Liver (tissue), 8 donors: ENCODE measurements at regions not wholly inside any gene's neighbourhood (a gene's known extent, or its start where the extent isn't known, plus 50 kb on each side); places are given as distances from the start of the nearest gene placed in this dataset.

Experiments used
- DNase-seq: peaks from one replicate; pipeline ENCODE4 v3.0.0-alpha.2; 2017; ENCODE audit warnings: low spot score
- H3K27ac ChIP-seq, 2 donors: one replicate each; pipeline ENCODE4 v1.7.0; 2013; ENCODE audit warnings: inconsistent platforms in 2 of 2, low read length in 2 of 2, control low read depth in 1 of 2, low read depth in 1 of 2, mild to moderate bottlenecking in 1 of 2
- H3K27me3 ChIP-seq, 4 donors: one replicate each; pipeline versions ENCODE4 v1.6.1 to v1.7.0; 2013; ENCODE audit warnings: low read length in 3 of 4, inconsistent platforms in 1 of 4, mild to moderate bottlenecking in 1 of 4, moderate library complexity in 1 of 4; ENCODE audit not compliant: control insufficient read depth in 4 of 4, insufficient read depth in 4 of 4
- H3K36me3 ChIP-seq, 4 donors: one replicate each; pipeline versions ENCODE4 v1.6.1 to v1.7.0; 2013; ENCODE audit warnings: low read length in 3 of 4, mild to moderate bottlenecking in 3 of 4, low read depth in 1 of 4, moderate library complexity in 1 of 4; ENCODE audit not compliant: control insufficient read depth in 4 of 4, insufficient read depth in 3 of 4
- H3K4me1 ChIP-seq, 4 donors: one replicate each; pipeline versions ENCODE4 v1.6.1 to v1.7.0; 2013; ENCODE audit warnings: low read length in 3 of 4, mild to moderate bottlenecking in 3 of 4, moderate library complexity in 1 of 4; ENCODE audit not compliant: control insufficient read depth in 4 of 4, insufficient read depth in 4 of 4
- H3K4me3 ChIP-seq, 3 donors: one replicate each; pipeline versions ENCODE4 v1.6.1 to v1.7.0; 2013; ENCODE audit warnings: low read length in 3 of 3, control low read depth in 1 of 3, low read depth in 1 of 3, mild to moderate bottlenecking in 1 of 3
- H3K9ac ChIP-seq, 2 donors: one replicate each; pipeline ENCODE4 v1.7.0; 2013; ENCODE audit warnings: low read length in 2 of 2, mild to moderate bottlenecking in 2 of 2, moderate library complexity in 2 of 2, control low read depth in 1 of 2, low read depth in 1 of 2
- H3K9me3 ChIP-seq, 4 donors: one replicate each; pipeline versions ENCODE4 v1.6.1 to v1.7.0; 2013; ENCODE audit warnings: low read length in 3 of 4; ENCODE audit not compliant: control insufficient read depth in 4 of 4
- ATF3 ChIP-seq: IDR thresholded peaks from 2 replicates; pipeline ENCODE4 v1.6.1; 2016; ENCODE audit warnings: antibody characterized with exemption
- CTCF ChIP-seq: fragments of 150-350 bp; IDR thresholded peaks from 2 replicates; pipeline ENCODE4 v1.5.1; 2017; ENCODE audit warnings: improper control_type of control experiment, low read depth, low read length; ENCODE audit not compliant: missing input control
- EGR1 ChIP-seq, 2 donors: IDR thresholded peaks; 2 replicates each; pipeline ENCODE4 v1.6.1; 2016 to 2018; ENCODE audit warnings: antibody characterized with exemption in 2 of 2, low read depth in 2 of 2
- FOXA1 ChIP-seq: IDR thresholded peaks from 2 replicates; pipeline ENCODE4 v1.6.1; 2016; ENCODE audit warnings: antibody characterized with exemption
- FOXA2 ChIP-seq: IDR thresholded peaks from 2 replicates; pipeline ENCODE4 v1.6.1; 2016; ENCODE audit warnings: antibody characterized with exemption
- GABPA ChIP-seq, 2 donors: IDR thresholded peaks in 1 of 2; conservative IDR thresholded peaks in 1 of 2; 2 replicates each; pipeline ENCODE4 v1.6.1; 2016; ENCODE audit warnings: antibody characterized with exemption in 2 of 2, mild to moderate bottlenecking in 1 of 2, moderate library complexity in 1 of 2
- HNF4G ChIP-seq: IDR thresholded peaks from 2 replicates; pipeline ENCODE4 v1.6.1; 2016; ENCODE audit warnings: antibody characterized with exemption
- JUND ChIP-seq, 2 donors: IDR thresholded peaks; 2 replicates each; pipeline ENCODE4 v1.6.1; 2016; ENCODE audit warnings: antibody characterized with exemption in 2 of 2
- MAX ChIP-seq: IDR thresholded peaks from 2 replicates; pipeline ENCODE4 v1.6.1; 2016; ENCODE audit warnings: antibody characterized with exemption
- NR2F2 ChIP-seq: IDR thresholded peaks from 2 replicates; pipeline ENCODE4 v1.6.1; 2016; ENCODE audit warnings: antibody characterized with exemption
- RAD21 ChIP-seq, 2 donors: IDR thresholded peaks; 2 replicates each; pipeline ENCODE4 v1.6.1; 2016; ENCODE audit warnings: antibody characterized with exemption in 2 of 2, mild to moderate bottlenecking in 2 of 2
- RXRA ChIP-seq, 2 donors: IDR thresholded peaks; 2 replicates each; pipeline ENCODE4 v1.6.1; 2017 to 2018; ENCODE audit warnings: antibody characterized with exemption in 2 of 2, mild to moderate bottlenecking in 1 of 2
- SP1 ChIP-seq: IDR thresholded peaks from 2 replicates; pipeline ENCODE4 v1.6.1; 2018; ENCODE audit warnings: antibody characterized with exemption, mild to moderate bottlenecking
- YY1 ChIP-seq: IDR thresholded peaks from 2 replicates; pipeline ENCODE4 v1.6.1; 2016; ENCODE audit warnings: antibody characterized with exemption, mild to moderate bottlenecking
- WGBS: extraction: QIAGEN DNeasy Blood & Tissue Kit; methylation state at CpG from one replicate; pipeline ENCODE4 v1.1.7; 2013; 5-methylcytosine and 5-hydroxymethylcytosine counted together
- TF ChIP-seq, protein P1 (sequence below): IDR thresholded peaks from 2 replicates; pipeline ENCODE4 v1.6.1; 2016; ENCODE audit warnings: antibody characterized with exemption, mild to moderate bottlenecking
- TF ChIP-seq, protein P2 (sequence below): IDR thresholded peaks from 2 replicates; pipeline ENCODE4 v1.6.1; 2016; ENCODE audit warnings: antibody characterized with exemption
- donor health status: healthy.
- donor health status: healthy.
- donor health status: healthy.
- donor health status: healthy.
- donor health status: healthy.

GRCh38 chr2:66667301-66667700 is 232.4 kb downstream of the MEIS1 start:
- WGBS: 67% methylated on average over 4 of the region's 4 CpGs
- no peak for DNase-seq
- TF ChIP-seq RXRA (IDR thresholded peaks at IDR 0.05): no peak

GRCh38 chr2:66673286-66673685 is 238.4 kb downstream of the MEIS1 start:
- Histone ChIP-seq H3K9ac (no peak overlapping the region), H3K4me3 (no peak overlapping the region), H3K27me3 (peaks cover 0 to 9% (median 0%) of the 10 kb centered on the region in 4 donors), H3K36me3 (no peaks in the 10 kb centered on the region), H3K4me1 (no peaks in the 10 kb centered on the region), H3K9me3 (no peaks in the 10 kb centered on the region), H3K27ac (no peak overlapping the region)
- TF ChIP-seq JUND (IDR thresholded peaks at IDR 0.05) (no peak), NR2F2 (no peak), FOXA1 (no peak), HNF4G (no peak), YY1 (no peak), ATF3 (no peak), GABPA (IDR thresholded peaks at IDR 0.05 in 1 of 2, conservative IDR thresholded peaks at IDR 0.05 in 1 of 2) (no peak), RAD21 (IDR thresholded peaks at IDR 0.05) (no peak)
- TF ChIP-seq, protein P1, sequence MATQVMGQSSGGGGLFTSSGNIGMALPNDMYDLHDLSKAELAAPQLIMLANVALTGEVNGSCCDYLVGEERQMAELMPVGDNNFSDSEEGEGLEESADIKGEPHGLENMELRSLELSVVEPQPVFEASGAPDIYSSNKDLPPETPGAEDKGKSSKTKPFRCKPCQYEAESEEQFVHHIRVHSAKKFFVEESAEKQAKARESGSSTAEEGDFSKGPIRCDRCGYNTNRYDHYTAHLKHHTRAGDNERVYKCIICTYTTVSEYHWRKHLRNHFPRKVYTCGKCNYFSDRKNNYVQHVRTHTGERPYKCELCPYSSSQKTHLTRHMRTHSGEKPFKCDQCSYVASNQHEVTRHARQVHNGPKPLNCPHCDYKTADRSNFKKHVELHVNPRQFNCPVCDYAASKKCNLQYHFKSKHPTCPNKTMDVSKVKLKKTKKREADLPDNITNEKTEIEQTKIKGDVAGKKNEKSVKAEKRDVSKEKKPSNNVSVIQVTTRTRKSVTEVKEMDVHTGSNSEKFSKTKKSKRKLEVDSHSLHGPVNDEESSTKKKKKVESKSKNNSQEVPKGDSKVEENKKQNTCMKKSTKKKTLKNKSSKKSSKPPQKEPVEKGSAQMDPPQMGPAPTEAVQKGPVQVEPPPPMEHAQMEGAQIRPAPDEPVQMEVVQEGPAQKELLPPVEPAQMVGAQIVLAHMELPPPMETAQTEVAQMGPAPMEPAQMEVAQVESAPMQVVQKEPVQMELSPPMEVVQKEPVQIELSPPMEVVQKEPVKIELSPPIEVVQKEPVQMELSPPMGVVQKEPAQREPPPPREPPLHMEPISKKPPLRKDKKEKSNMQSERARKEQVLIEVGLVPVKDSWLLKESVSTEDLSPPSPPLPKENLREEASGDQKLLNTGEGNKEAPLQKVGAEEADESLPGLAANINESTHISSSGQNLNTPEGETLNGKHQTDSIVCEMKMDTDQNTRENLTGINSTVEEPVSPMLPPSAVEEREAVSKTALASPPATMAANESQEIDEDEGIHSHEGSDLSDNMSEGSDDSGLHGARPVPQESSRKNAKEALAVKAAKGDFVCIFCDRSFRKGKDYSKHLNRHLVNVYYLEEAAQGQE: no peak
- no peak for DNase-seq
- WGBS: 72% methylated on average over 2 of the region's 2 CpGs

More at GRCh38 chr2:66667301-66667700, 232.4 kb downstream of the MEIS1 start:
- H3K4me1 ChIP-seq: no peaks in the 10 kb centered on the region
- H3K36me3 ChIP-seq: no peaks in the 10 kb centered on the region
- H3K9me3 ChIP-seq: no peaks in the 10 kb centered on the region
- no peak overlapping the region for H3K4me3 ChIP-seq
- no peak overlapping the region for H3K27ac ChIP-seq
- no peak overlapping the region for H3K9ac ChIP-seq
- peaks cover 0 to 7% (median 0%) of the 10 kb centered on the region in 4 donors for H3K27me3 ChIP-seq

DNA sequence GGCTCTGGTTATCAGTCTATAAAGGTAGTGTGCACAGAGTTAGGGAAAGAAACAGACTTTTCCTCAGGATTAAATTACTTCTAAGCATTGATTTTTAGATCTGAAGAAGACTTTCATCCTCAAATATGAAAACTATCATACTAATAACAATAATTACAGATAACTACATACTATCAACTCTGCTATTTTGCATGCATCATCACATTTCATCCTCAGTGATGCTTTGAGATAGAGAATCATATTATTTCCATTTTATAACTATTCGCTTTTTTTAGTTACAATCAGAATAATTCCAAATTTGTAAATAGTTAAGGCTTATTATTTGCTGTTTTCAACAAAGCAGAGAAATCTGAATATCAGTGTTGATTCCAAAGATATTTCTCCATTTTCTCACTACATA is 239.2 kb downstream of the MEIS1 start:
- Histone ChIP-seq H3K4me1 (no peaks in the 10 kb centered on the region), H3K9ac (no peak overlapping the region), H3K27ac (no peak overlapping the region), H3K9me3 (no peaks in the 10 kb centered on the region), H3K27me3 (peaks cover 0 to 11% (median 0%) of the 10 kb centered on the region in 4 donors), H3K4me3 (no peak overlapping the region), H3K36me3 (no peaks in the 10 kb centered on the region)
- 94% methylated on average over 1 of the region's 1 CpG for WGBS
- DNase-seq: no peak
- no peak for TF ChIP-seq GABPA (IDR thresholded peaks at IDR 0.05 in 1 of 2, conservative IDR thresholded peaks at IDR 0.05 in 1 of 2)
- TF ChIP-seq EGR1 (IDR thresholded peaks at IDR 0.05; ENCODE audit: low read depth in 2 of 2): no peak
- no peak for TF ChIP-seq FOXA1
- TF ChIP-seq MAX: no peak
- no peak for TF ChIP-seq JUND (IDR thresholded peaks at IDR 0.05)
- no peak for TF ChIP-seq ATF3
- no peak for TF ChIP-seq CTCF
- TF ChIP-seq NR2F2: no peak
- TF ChIP-seq, protein P2, sequence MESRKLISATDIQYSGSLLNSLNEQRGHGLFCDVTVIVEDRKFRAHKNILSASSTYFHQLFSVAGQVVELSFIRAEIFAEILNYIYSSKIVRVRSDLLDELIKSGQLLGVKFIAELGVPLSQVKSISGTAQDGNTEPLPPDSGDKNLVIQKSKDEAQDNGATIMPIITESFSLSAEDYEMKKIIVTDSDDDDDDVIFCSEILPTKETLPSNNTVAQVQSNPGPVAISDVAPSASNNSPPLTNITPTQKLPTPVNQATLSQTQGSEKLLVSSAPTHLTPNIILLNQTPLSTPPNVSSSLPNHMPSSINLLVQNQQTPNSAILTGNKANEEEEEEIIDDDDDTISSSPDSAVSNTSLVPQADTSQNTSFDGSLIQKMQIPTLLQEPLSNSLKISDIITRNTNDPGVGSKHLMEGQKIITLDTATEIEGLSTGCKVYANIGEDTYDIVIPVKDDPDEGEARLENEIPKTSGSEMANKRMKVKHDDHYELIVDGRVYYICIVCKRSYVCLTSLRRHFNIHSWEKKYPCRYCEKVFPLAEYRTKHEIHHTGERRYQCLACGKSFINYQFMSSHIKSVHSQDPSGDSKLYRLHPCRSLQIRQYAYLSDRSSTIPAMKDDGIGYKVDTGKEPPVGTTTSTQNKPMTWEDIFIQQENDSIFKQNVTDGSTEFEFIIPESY: no peak
- TF ChIP-seq SP1: no peak
- no peak for TF ChIP-seq FOXA2
- TF ChIP-seq RAD21 (IDR thresholded peaks at IDR 0.05): no peak
- TF ChIP-seq, protein P1: no peak
- TF ChIP-seq YY1: no peak
- no peak for TF ChIP-seq RXRA (IDR thresholded peaks at IDR 0.05)
